OCI-LY7 (cell line): ENCODE measurements at regions not wholly inside any gene's neighbourhood (a gene's known extent, or its start where the extent isn't known, plus 50 kb on each side); places are given as distances from the start of the nearest gene placed in this dataset.

Experiments used
- EZH2phosphoT487 ChIP-seq: fragments of 200-600 bp; sonication (generic); IDR thresholded peaks from 2 replicates; pipeline ENCODE4 v1.6.1; 2018; ENCODE audit warnings: low read depth, borderline replicate concordance, mild to moderate bottlenecking, mixed run types, antibody characterized with exemption, low read length, moderate library complexity, mixed read lengths
- TF ChIP-seq, protein P1 (sequence below): fragments of 200-600 bp; sonication (generic); conservative IDR thresholded peaks from 2 replicates; pipeline ENCODE4 v1.5.1; 2014; ENCODE audit warnings: mild to moderate bottlenecking, antibody characterized with exemption, low read length, moderate library complexity, mixed read lengths

DNA sequence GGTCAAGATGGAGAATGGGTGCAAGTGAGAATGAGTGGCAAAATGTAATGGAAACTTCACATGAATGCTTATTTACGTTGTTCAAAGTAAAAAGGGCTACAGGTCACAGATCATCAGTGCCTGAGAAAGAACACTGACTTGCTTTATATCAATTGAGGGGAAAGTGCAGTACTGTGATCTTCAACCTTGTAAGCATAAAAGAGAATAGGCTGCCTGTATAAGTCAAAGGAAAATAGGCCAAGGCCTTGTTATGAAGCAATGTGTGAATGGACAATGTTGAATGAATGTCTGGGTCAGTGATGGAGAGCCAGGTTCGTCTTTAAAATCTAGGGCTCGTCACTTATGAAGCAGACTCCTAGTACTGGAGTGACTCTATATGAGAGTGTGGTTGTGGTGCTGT, 158.6 kb upstream of the NT5E start:
- TF ChIP-seq, protein P1, sequence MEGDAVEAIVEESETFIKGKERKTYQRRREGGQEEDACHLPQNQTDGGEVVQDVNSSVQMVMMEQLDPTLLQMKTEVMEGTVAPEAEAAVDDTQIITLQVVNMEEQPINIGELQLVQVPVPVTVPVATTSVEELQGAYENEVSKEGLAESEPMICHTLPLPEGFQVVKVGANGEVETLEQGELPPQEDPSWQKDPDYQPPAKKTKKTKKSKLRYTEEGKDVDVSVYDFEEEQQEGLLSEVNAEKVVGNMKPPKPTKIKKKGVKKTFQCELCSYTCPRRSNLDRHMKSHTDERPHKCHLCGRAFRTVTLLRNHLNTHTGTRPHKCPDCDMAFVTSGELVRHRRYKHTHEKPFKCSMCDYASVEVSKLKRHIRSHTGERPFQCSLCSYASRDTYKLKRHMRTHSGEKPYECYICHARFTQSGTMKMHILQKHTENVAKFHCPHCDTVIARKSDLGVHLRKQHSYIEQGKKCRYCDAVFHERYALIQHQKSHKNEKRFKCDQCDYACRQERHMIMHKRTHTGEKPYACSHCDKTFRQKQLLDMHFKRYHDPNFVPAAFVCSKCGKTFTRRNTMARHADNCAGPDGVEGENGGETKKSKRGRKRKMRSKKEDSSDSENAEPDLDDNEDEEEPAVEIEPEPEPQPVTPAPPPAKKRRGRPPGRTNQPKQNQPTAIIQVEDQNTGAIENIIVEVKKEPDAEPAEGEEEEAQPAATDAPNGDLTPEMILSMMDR = no peak
- no peak for TF ChIP-seq EZH2phosphoT487
